IMR-90 (cell line): ENCODE measurements at regions not wholly inside any gene's neighbourhood (a gene's known extent, or its start where the extent isn't known, plus 50 kb on each side); places are given as distances from the start of the nearest gene placed in this dataset.

Experiments
- ATAC-seq: fragments of 200-7000 bp; cut with Tn5 transposase; 2 replicates; pipeline ENCODE4 v1.9.1; 2020; ENCODE audit warnings: low read depth, mild to moderate bottlenecking, moderate library complexity
- BruUV-seq: library from RNA; stranded (reverse); fragments of 400-500 nt; replicated peaks from 2 replicates; lab custom pipeline; 2021; lab: Mats Ljungman, UMichigan
- CTCF ChIA-PET: fragments of 300-600 bp; formaldehyde crosslinking; extraction: SDS; loops from one replicate; lab custom pipeline; 2021; ENCODE audit warnings: antibody characterized with exemption; lab: Yijun Ruan, JAX
- POLR2A ChIA-PET: fragments of 300-600 bp; sonication (Branson Sonifier 250); formaldehyde crosslinking; loops from one replicate; lab custom pipeline; 2022; ENCODE audit warnings: antibody characterized with exemption; ENCODE audit not compliant: unreplicated experiment; lab: Charles Lee
- DNase-seq: peaks from one replicate; pipeline ENCODE4 v3.0.0; 2013
- H2AFZ ChIP-seq: replicated peaks from 2 replicates; pipeline ENCODE3; 2013; ENCODE audit warnings: low read length, mild to moderate bottlenecking; ENCODE audit not compliant: poor library complexity
- H2AK5ac ChIP-seq: 2 replicates; pipeline ENCODE4 v1.6.1; 2013; ENCODE audit warnings: low read depth, low read length, inconsistent platforms
- H2AK9ac ChIP-seq: replicated peaks from 2 replicates; pipeline ENCODE3; 2013; ENCODE audit warnings: mild to moderate bottlenecking, low read depth, low read length, moderate library complexity; ENCODE audit not compliant: poor library complexity
- H2BK120ac ChIP-seq: 2 replicates; pipeline ENCODE4 v1.6.1; 2013; ENCODE audit warnings: low read depth, low read length, inconsistent platforms
- H2BK15ac ChIP-seq: 3 replicates; pipeline ENCODE4 v1.6.1; 2013; ENCODE audit warnings: low read depth, low read length, inconsistent platforms
- H2BK20ac ChIP-seq: 2 replicates; pipeline ENCODE4 v1.6.1; 2013; ENCODE audit warnings: low read depth, mild to moderate bottlenecking, inconsistent platforms, low read length, moderate library complexity
- H2BK5ac ChIP-seq: 2 replicates; pipeline ENCODE4 v1.6.1; 2013; ENCODE audit warnings: mild to moderate bottlenecking, low read depth, low read length, inconsistent platforms; ENCODE audit not compliant: poor library complexity, severe bottlenecking
- H3K14ac ChIP-seq: replicated peaks from 2 replicates; pipeline ENCODE4 v1.6.1; 2013; ENCODE audit warnings: low read depth, low read length, inconsistent platforms
- H3K18ac ChIP-seq: 2 replicates; pipeline ENCODE4 v1.6.1; 2013; ENCODE audit warnings: low read depth, low read length, control low read depth
- H3K23ac ChIP-seq: 2 replicates; pipeline ENCODE4 v1.6.1; 2013; ENCODE audit warnings: low read depth, low read length, inconsistent platforms
- H3K27ac ChIP-seq: 2 replicates; pipeline ENCODE4 v1.5.1; 2013; ENCODE audit warnings: mild to moderate bottlenecking, control low read depth, low read length; ENCODE audit not compliant: insufficient read depth
- H3K27me3 ChIP-seq: 2 replicates; pipeline ENCODE4 v1.6.1; 2013; ENCODE audit warnings: low read length; ENCODE audit not compliant: control insufficient read depth, insufficient read depth
- H3K36me3 ChIP-seq: 2 replicates; pipeline ENCODE4 v1.6.1; 2013; ENCODE audit warnings: low read length, mixed read lengths; ENCODE audit not compliant: control insufficient read depth, insufficient read depth
- H3K4ac ChIP-seq: 2 replicates; pipeline ENCODE4 v1.6.1; 2013; ENCODE audit warnings: low read depth, low read length, inconsistent platforms
- H3K4me1 ChIP-seq: 2 replicates; pipeline ENCODE4 v1.6.1; 2013; ENCODE audit warnings: low read length, mixed read lengths; ENCODE audit not compliant: control insufficient read depth, insufficient read depth
- H3K4me2 ChIP-seq: 2 replicates; pipeline ENCODE4 v1.6.1; 2013; ENCODE audit warnings: low read depth, mild to moderate bottlenecking, control low read depth, low read length, moderate library complexity
- H3K4me3 ChIP-seq: 2 replicates; pipeline ENCODE4 v1.5.1; 2013; ENCODE audit warnings: low read depth, mild to moderate bottlenecking, control low read depth, low read length, moderate library complexity; ENCODE audit not compliant: insufficient read depth
- H3K56ac ChIP-seq: 2 replicates; pipeline ENCODE4 v1.6.1; 2013; ENCODE audit warnings: low read length, inconsistent platforms; ENCODE audit not compliant: insufficient read depth; ENCODE audit errors: extremely low read depth
- H3K79me1 ChIP-seq, 2 experiments: 2 replicates each; pipeline ENCODE4 v1.6.1; 2013; ENCODE audit warnings: low read length in 2 of 2, inconsistent platforms in 1 of 2, low read depth in 1 of 2
- H3K9ac ChIP-seq: 2 replicates; pipeline ENCODE4 v1.6.1; 2013; ENCODE audit warnings: low read depth, low read length, control low read depth
- H3K9me1 ChIP-seq: 2 replicates; pipeline ENCODE4 v1.6.1; 2013; ENCODE audit warnings: low read length, inconsistent platforms; ENCODE audit not compliant: insufficient read depth
- H3K9me3 ChIP-seq: 2 replicates; pipeline ENCODE4 v1.6.1; 2013; ENCODE audit warnings: low read length; ENCODE audit not compliant: control insufficient read depth, insufficient read depth
- H4K20me1 ChIP-seq: 2 replicates; pipeline ENCODE4 v1.6.1; 2013; ENCODE audit warnings: low read length, inconsistent platforms; ENCODE audit not compliant: insufficient read depth
- H4K5ac ChIP-seq: 2 replicates; pipeline ENCODE4 v1.6.1; 2013; ENCODE audit warnings: mild to moderate bottlenecking, low read depth, low read length, control low read depth
- H4K8ac ChIP-seq, 2 experiments: 2 replicates each; pipeline ENCODE4 v1.6.1; 2013; ENCODE audit warnings: low read depth in 2 of 2, low read length in 2 of 2, control low read depth in 1 of 2, inconsistent platforms in 1 of 2
- H4K91ac ChIP-seq: 2 replicates; pipeline ENCODE4 v1.6.1; 2013; ENCODE audit warnings: low read depth, low read length, inconsistent platforms; ENCODE audit not compliant: insufficient read depth
- FOS ChIP-seq: fragments of 150-350 bp; IDR thresholded peaks from 2 replicates; pipeline ENCODE4 v1.6.1; 2016; ENCODE audit warnings: low read depth, low read length
- MXI1 ChIP-seq: IDR thresholded peaks from 2 replicates; pipeline ENCODE4 v1.6.1; 2012; ENCODE audit warnings: low read depth, mild to moderate bottlenecking, low read length, moderate library complexity, borderline replicate concordance
- NFE2L2 ChIP-seq: fragments of 150-350 bp; IDR thresholded peaks from 2 replicates; pipeline ENCODE4 v1.6.1; 2016; ENCODE audit warnings: low read depth, mild to moderate bottlenecking, low read length
- RCOR1 ChIP-seq: IDR thresholded peaks from 2 replicates; pipeline ENCODE4 v1.6.1; 2012; ENCODE audit warnings: mild to moderate bottlenecking, low read length, improper control_type of control experiment; ENCODE audit not compliant: insufficient replicate concordance
- RFX5 ChIP-seq: IDR thresholded peaks from 2 replicates; pipeline ENCODE4 v1.8.0; 2012; ENCODE audit warnings: low read depth, mild to moderate bottlenecking, low read length, moderate library complexity
- WGBS, 2 experiments: methylation state at CpG; one replicate each; pipeline versions ENCODE4 v1.1.5 to v1.1.7; 2013; ENCODE audit warnings: missing lambda C conversion rate in 2 of 2; ENCODE audit not compliant: insufficient read length in 1 of 2; ENCODE audit errors: extremely low coverage in 2 of 2; 5-methylcytosine and 5-hydroxymethylcytosine counted together
- dilution Hi-C: fragments of 300-500 bp; cut with HindIII; formaldehyde crosslinking; loops from one replicate; pipeline ENCODE4 v1.14.3; 2018; ENCODE audit warnings: low sequenced_read_pairs; ENCODE audit not compliant: unreplicated experiment
- in situ Hi-C: fragments of 300-500 bp; cut with MboI; formaldehyde crosslinking; loops from 3 replicates; pipeline ENCODE4 v1.14.3; 2019; ENCODE audit warnings: low sequenced_read_pairs, inconsistent platforms, mixed read lengths
- intact Hi-C: fragments of 100-400 bp; cut with micrococcal nuclease; formaldehyde crosslinking; loops from 2 replicates; pipeline ENCODE4 v1.10.0; 2022
- TF ChIP-seq, protein P1 (sequence below): fragments of 150-350 bp; IDR thresholded peaks from 2 replicates; pipeline ENCODE4 v1.6.1; 2016; ENCODE audit warnings: low read depth, mild to moderate bottlenecking, low read length, moderate library complexity, borderline replicate concordance
- TF ChIP-seq, protein P2 (sequence below): fragments of 150-350 bp; IDR thresholded peaks from 2 replicates; pipeline ENCODE4 v1.6.1; 2017; ENCODE audit warnings: mild to moderate bottlenecking, antibody characterized with exemption, low read length, low read depth

DNA sequence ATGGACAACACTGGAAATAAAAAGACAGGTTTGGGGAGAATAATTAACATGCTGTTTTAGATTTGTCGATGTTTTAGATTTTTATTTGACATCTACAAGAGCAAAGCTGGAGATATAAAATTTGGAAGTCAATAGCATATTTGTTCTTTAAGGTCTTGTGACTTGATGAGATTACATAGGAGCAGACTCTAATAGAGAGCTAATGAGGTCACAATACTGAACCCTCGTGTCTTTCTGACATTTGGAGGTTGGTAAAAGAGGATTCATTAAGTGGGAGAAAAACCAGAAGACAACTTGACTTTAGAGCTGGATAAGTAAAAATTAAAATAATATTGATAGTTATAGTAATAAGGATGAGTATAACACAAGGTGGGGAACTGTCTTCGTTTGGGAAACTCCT is 322.7 kb upstream of the SEMA6A start:
- dilution Hi-C loops: no loop called here

More for the DNA sequence above, 322.7 kb upstream of the SEMA6A start:
- no peaks in the 10 kb centered on the region for H3K9me1 ChIP-seq
- no peak overlapping the region for H4K5ac ChIP-seq
- ChIA-PET POLR2A (no interaction called here), CTCF (no interaction called here)
- H4K8ac ChIP-seq: no peak overlapping the region
- TF ChIP-seq RCOR1 (no peak), MXI1 (no peak), NFE2L2 (no peak), RFX5 (no peak), FOS (no peak)
- TF ChIP-seq, protein P1, sequence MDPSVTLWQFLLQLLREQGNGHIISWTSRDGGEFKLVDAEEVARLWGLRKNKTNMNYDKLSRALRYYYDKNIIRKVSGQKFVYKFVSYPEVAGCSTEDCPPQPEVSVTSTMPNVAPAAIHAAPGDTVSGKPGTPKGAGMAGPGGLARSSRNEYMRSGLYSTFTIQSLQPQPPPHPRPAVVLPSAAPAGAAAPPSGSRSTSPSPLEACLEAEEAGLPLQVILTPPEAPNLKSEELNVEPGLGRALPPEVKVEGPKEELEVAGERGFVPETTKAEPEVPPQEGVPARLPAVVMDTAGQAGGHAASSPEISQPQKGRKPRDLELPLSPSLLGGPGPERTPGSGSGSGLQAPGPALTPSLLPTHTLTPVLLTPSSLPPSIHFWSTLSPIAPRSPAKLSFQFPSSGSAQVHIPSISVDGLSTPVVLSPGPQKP: no peak
- TF ChIP-seq, protein P2, sequence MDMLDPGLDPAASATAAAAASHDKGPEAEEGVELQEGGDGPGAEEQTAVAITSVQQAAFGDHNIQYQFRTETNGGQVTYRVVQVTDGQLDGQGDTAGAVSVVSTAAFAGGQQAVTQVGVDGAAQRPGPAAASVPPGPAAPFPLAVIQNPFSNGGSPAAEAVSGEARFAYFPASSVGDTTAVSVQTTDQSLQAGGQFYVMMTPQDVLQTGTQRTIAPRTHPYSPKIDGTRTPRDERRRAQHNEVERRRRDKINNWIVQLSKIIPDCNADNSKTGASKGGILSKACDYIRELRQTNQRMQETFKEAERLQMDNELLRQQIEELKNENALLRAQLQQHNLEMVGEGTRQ: no peak
- H2AK5ac ChIP-seq: no peak overlapping the region
- H2AFZ ChIP-seq: no peak overlapping the region
- H3K79me1 ChIP-seq: no peaks in the 10 kb centered on the region
- H3K56ac ChIP-seq: no peak overlapping the region
- no peak overlapping the region for H3K4me3 ChIP-seq
- no peak overlapping the region for H2BK20ac ChIP-seq
- no peak overlapping the region for H3K18ac ChIP-seq
- intact Hi-C loops: no loop called here
- no peak overlapping the region for H2BK15ac ChIP-seq
- peaks cover 5% of the 10 kb centered on the region; the same call in 1 of the 2 replicates for H3K9me3 ChIP-seq
- no peak overlapping the region for H4K91ac ChIP-seq
- H4K20me1 ChIP-seq: no peaks in the 10 kb centered on the region
- H2AK9ac ChIP-seq: no peak overlapping the region
- H3K27ac ChIP-seq: no peak overlapping the region
- DNase-seq: no peak
- H2BK5ac ChIP-seq: no peak overlapping the region
- H3K4me2 ChIP-seq: no peak overlapping the region
- H3K23ac ChIP-seq: no peak overlapping the region
- no peak overlapping the region for H3K14ac ChIP-seq
- H2BK120ac ChIP-seq: no peak overlapping the region
- in situ Hi-C loops: no loop called here
- H3K36me3 ChIP-seq: no peaks in the 10 kb centered on the region
- no peak overlapping the region for H3K4ac ChIP-seq
- BruUV-seq: no TSS peak
- no peak for ATAC-seq
- no CpG with 5 or more reads among the region's 3 CpGs for WGBS, 2 experiments
- H3K4me1 ChIP-seq: no peaks in the 10 kb centered on the region
- no peaks in the 10 kb centered on the region for H3K27me3 ChIP-seq
- no peak overlapping the region for H3K9ac ChIP-seq
